NCI-H1105 (cell line): ENCODE measurements at regions not wholly inside any gene's neighbourhood (a gene's known extent, or its start where the extent isn't known, plus 50 kb on each side); places are given as distances from the start of the nearest gene placed in this dataset.

Source experiments
- DNase-seq: peaks from one replicate; lab custom pipeline; 2025; lab: John Stamatoyannopoulos, UW

- no peak for DNase-seq
These were observed 54.6 kb upstream of the PARM1 start for GRCh38 chr4:74878323-74878722.

GRCh38 chr4:74875451-74875850, 57.5 kb upstream of the PARM1 start:
- no peak for DNase-seq

DNA sequence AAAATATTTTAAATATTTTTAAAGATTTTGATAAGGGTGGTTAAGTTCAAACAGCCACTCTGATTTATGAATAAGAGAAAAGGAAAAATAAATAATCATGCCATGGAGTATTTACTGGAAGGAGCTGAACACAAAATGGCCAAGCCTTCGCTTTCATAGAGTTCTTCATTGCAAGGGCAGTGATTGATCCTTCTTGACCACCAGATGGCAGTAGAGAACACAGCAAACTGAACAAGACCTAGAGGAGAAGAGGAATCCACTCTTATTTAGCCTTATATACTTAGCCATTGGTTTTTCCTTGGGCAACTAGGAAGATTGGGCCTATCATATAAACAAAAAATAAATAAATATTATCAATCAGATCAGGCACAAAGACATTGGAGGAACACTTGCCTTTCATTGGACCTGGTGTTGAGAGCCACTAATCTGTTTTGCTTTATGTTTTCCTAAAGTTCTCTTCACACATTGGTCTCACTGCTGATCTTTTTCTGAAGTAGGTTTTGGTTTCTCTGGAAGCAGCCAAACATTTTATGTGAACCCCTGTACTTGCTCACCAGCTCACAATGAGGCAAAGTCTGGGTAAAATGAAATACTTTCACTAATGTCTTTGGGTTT, 58.1 kb upstream of the PARM1 start:
- DNase-seq = peak; percentile 43

GRCh38 chr4:74873545-74874301, 59.2 kb upstream of the PARM1 start:
- DNase-seq = no peak

DNA sequence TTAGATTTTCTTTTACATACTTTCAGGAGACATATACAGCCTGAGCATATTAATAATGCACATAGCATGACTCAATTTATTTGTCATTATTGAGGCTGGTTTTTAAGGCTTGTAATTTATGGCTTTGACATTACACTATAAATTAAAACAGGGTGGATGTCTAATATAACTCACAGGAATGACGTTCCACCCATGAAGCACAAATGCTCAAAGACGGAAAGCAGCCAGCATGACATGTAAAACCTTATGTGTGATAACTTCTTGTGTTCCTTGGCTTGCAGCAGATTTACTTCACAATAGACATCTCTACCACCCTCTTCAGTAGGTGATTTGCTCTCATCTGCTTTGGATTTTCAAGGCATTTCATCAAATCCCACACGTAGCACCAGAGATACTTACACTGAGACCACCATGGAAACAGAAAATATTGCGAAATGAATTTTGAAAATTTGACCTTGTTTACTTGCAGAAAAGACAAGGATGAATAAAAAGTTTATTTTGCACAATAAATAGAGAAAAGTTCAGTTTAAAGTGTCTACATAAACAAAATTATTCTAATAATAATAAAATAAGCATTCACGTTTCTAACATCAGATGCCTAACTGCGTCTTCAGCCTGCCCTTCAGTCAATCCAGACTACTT, 64.7 kb upstream of the BTC start:
- no peak for DNase-seq

DNA sequence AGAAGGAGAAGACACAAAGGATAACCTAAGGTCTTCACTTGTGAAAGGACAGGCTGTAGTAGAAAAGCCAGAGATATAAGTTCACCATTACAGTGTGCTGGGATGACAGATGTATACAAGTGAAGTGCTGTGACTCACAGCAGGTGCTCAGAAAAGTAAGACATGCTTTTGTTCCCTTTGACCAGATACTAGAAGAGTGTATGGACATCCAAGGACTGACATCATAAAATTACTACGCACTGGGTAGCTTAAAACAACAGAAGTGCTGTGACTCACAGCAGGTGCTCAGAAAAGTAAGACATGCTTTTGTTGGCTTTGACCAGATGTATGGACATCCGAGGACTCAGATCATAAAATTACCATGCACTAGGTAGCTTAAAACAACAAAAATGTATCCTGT, 61.6 kb upstream of the BTC start:
- no peak for DNase-seq

GRCh38 chr4:74848774-74849173, 54.5 kb upstream of the BTC start:
- DNase-seq = no peak

DNA sequence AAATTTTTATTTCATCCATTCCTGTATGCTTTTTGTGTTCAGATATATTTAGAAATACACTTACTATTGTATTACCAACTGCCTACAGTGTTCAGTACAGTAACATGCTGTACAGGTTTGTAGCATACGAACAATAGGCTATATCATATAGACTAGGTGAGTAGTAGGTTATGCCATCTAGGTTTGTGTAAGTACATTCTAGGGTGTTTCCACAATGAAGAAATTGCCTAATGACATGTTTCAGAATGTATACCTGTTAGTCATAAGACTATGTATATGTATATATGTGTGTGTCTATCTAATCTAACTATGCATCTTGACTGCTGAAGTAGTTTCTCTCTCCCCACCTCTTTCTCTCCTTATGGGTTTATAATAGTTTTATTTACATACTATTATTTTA, 51.5 kb upstream of the BTC start:
- DNase-seq = no peak
